SK-N-SH (cell line): ENCODE measurements at regions not wholly inside any gene's neighbourhood (a gene's known extent, or its start where the extent isn't known, plus 50 kb on each side); places are given as distances from the start of the nearest gene placed in this dataset.

Experiments
- CTCF ChIA-PET: fragments of 300-600, 350-600 bp; formaldehyde crosslinking; extraction: SDS; loops from one replicate; lab custom pipeline; 2021; lab: Yijun Ruan, JAX
- POLR2A ChIA-PET: fragments of 350-600 bp; sonication (Branson Sonifier 250); formaldehyde crosslinking; extraction: SDS; loops from one replicate; lab custom pipeline; 2020; ENCODE audit warnings: antibody characterized with exemption, inconsistent platforms; lab: Yijun Ruan, JAX
- DNase-seq: peaks from one replicate; pipeline ENCODE4 v3.0.0; 2012
- H2AFZ ChIP-seq: fragments of 200-600 bp; sonication (generic); 2 replicates; pipeline ENCODE4 v1.8.1; 2016; ENCODE audit warnings: antibody characterized with exemption, mild to moderate bottlenecking, low read depth
- H3F3A ChIP-seq: fragments of 200-600 bp; sonication (generic); replicated peaks from 2 replicates; pipeline ENCODE3; 2016; ENCODE audit warnings: antibody characterized with exemption, mild to moderate bottlenecking; ENCODE audit not compliant: insufficient read depth
- H3K27ac ChIP-seq, 2 experiments: fragments of 200-500 bp in 1 of 2; fragments of 200-600 bp in 1 of 2; sonication (Bioruptor generic) in 1 of 2; sonication (generic), shearing (Covaris generic) in 1 of 2; 2 replicates each; pipeline versions ENCODE4 v1.5.1 to v1.6.1; 2014 to 2016; ENCODE audit warnings: low read depth in 2 of 2, inconsistent platforms in 1 of 2, low read length in 1 of 2, mild to moderate bottlenecking in 1 of 2, mixed read lengths in 1 of 2
- H3K27me3 ChIP-seq: fragments of 200-600 bp; sonication (generic), shearing (Covaris generic); 2 replicates; pipeline ENCODE4 v1.6.1; 2016; ENCODE audit warnings: mixed run types; ENCODE audit not compliant: insufficient read depth
- H3K36me3 ChIP-seq, 2 experiments: fragments of 200-500 bp in 1 of 2; fragments of 200-600 bp in 1 of 2; sonication (Bioruptor generic) in 1 of 2; sonication (generic) in 1 of 2; replicated peaks in 1 of 2; 2 replicates each; pipeline versions ENCODE3 to v1.5.1; 2014 to 2016; ENCODE audit warnings: low read length in 1 of 2, mild to moderate bottlenecking in 1 of 2; ENCODE audit not compliant: insufficient read depth in 2 of 2, control insufficient read depth in 1 of 2
- H3K4me1 ChIP-seq, 2 experiments: fragments of 200-500 bp in 1 of 2; fragments of 200-600 bp in 1 of 2; sonication (Bioruptor generic) in 1 of 2; sonication (generic), shearing (Covaris generic) in 1 of 2; 2 replicates each; pipeline versions ENCODE4 v1.5.1 to v1.6.1; 2014 to 2016; ENCODE audit warnings: low read depth in 1 of 2, low read length in 1 of 2, mixed run types in 1 of 2; ENCODE audit not compliant: insufficient read depth in 2 of 2, control insufficient read depth in 1 of 2
- H3K4me2 ChIP-seq: fragments of 200-600 bp; sonication (generic), shearing (Covaris generic); 2 replicates; pipeline ENCODE4 v1.6.1; 2017; ENCODE audit warnings: mixed run types
- H3K4me3 ChIP-seq, 2 experiments: fragments of 200-500 bp in 1 of 2; fragments of 200-600 bp in 1 of 2; sonication (Bioruptor generic) in 1 of 2; sonication (generic), shearing (Covaris generic) in 1 of 2; 2 replicates each; pipeline versions ENCODE4 v1.5.1 to v1.8.1; 2014 to 2016; ENCODE audit warnings: low read depth in 2 of 2, inconsistent platforms in 1 of 2, low read length in 1 of 2, mild to moderate bottlenecking in 1 of 2, mixed read lengths in 1 of 2, moderate library complexity in 1 of 2
- H3K79me2 ChIP-seq: fragments of 200-600 bp; sonication (generic); 2 replicates; pipeline ENCODE4 v1.8.1; 2017; ENCODE audit warnings: mild to moderate bottlenecking; ENCODE audit not compliant: insufficient read depth
- H3K9ac ChIP-seq: fragments of 200-600 bp; sonication (generic); 2 replicates; pipeline ENCODE4 v1.6.1; 2017; ENCODE audit warnings: mixed run types
- H3K9me2 ChIP-seq: fragments of 200-600 bp; sonication (generic); 2 replicates; pipeline ENCODE4 v1.6.1; 2017; ENCODE audit warnings: mixed run types
- H3K9me3 ChIP-seq: fragments of 200-600 bp; sonication (generic); 2 replicates; pipeline ENCODE4 v1.6.1; 2017; ENCODE audit warnings: mixed run types, mild to moderate bottlenecking, moderate library complexity
- H4K20me1 ChIP-seq: fragments of 200-600 bp; sonication (generic); 2 replicates; pipeline ENCODE4 v1.6.1; 2017; ENCODE audit warnings: mild to moderate bottlenecking, mixed run types; ENCODE audit not compliant: insufficient read depth
- EP300 ChIP-seq, 2 experiments: IDR thresholded peaks; 2 replicates each; pipeline versions ENCODE4 v1.4.0 to v1.6.1; 2012; ENCODE audit warnings: borderline replicate concordance in 1 of 2, low read depth in 1 of 2, low read length in 1 of 2
- FOSL2 ChIP-seq: IDR thresholded peaks from 2 replicates; pipeline ENCODE4 v1.4.0; 2012; ENCODE audit warnings: low read depth, mild to moderate bottlenecking, moderate library complexity, borderline replicate concordance
- FOXJ3 ChIP-seq: sonication (generic); formaldehyde crosslinking; IDR thresholded peaks from 2 replicates; pipeline ENCODE4 v1.5.1; 2020; ENCODE audit warnings: mild to moderate bottlenecking, missing genetic modification reagents
- GATA2 ChIP-seq: sonication (generic); formaldehyde crosslinking; IDR thresholded peaks from 2 replicates; pipeline ENCODE4 v1.5.0; 2020; ENCODE audit warnings: mild to moderate bottlenecking, missing genetic modification reagents
- JUND ChIP-seq: IDR thresholded peaks from 2 replicates; pipeline ENCODE4 v1.4.0; 2012
- MAX ChIP-seq: IDR thresholded peaks from 2 replicates; pipeline ENCODE4 v1.4.0; 2012; ENCODE audit warnings: low read depth
- PBX3 ChIP-seq: IDR thresholded peaks from 2 replicates; pipeline ENCODE4; 2012
- RAD21 ChIP-seq: IDR thresholded peaks from 2 replicates; pipeline ENCODE4 v1.6.1; 2012; ENCODE audit warnings: mild to moderate bottlenecking, low read length
- REST ChIP-seq: IDR thresholded peaks from 2 replicates; pipeline ENCODE4 v1.6.1; 2012; ENCODE audit warnings: mild to moderate bottlenecking, low read depth, low read length, moderate library complexity
- RFX5 ChIP-seq: IDR thresholded peaks from 2 replicates; pipeline ENCODE4 v1.6.1; 2012; ENCODE audit warnings: mild to moderate bottlenecking, improper control_type of control experiment, low read length
- RXRA ChIP-seq: IDR thresholded peaks from 2 replicates; pipeline ENCODE4 v1.4.0; 2012; ENCODE audit warnings: low read depth, mild to moderate bottlenecking, borderline replicate concordance
- SIN3A ChIP-seq: IDR thresholded peaks from 2 replicates; pipeline ENCODE4 v1.6.1; 2012; ENCODE audit warnings: low read depth, mild to moderate bottlenecking, low read length, moderate library complexity, borderline replicate concordance
- SMC3 ChIP-seq: IDR thresholded peaks from 2 replicates; pipeline ENCODE4 v1.6.1; 2012; ENCODE audit warnings: low read depth, low read length, improper control_type of control experiment
- TAF1 ChIP-seq: IDR thresholded peaks from 2 replicates; pipeline ENCODE4 v1.6.1; 2012; ENCODE audit warnings: low read depth, mild to moderate bottlenecking, low read length, moderate library complexity, borderline replicate concordance
- ZBTB33 ChIP-seq: IDR thresholded peaks from 2 replicates; pipeline ENCODE4 v1.4.0; 2012; ENCODE audit warnings: low read depth, borderline replicate concordance
- WGBS: methylation state at CpG from one replicate; pipeline ENCODE4 v1.1.6; 2017; ENCODE audit warnings: low lambda C conversion rate; 5-methylcytosine and 5-hydroxymethylcytosine counted together

GRCh38 chr17:62191390-62192361 lies 126.6 kb upstream of the MED13 start:
- Histone ChIP-seq H3K9me3 (no peaks in the 10 kb centered on the region), H3K4me2 (no peak overlapping the region), H3K27ac (no peak overlapping the region), H4K20me1 (no peaks in the 10 kb centered on the region), H3F3A (peaks cover 6% of the 10 kb centered on the region), H3K79me2 (no peaks in the 10 kb centered on the region), H3K4me1 (no peaks in the 10 kb centered on the region), H2AFZ (no peak overlapping the region), H3K27me3 (no peaks in the 10 kb centered on the region), H3K4me3 (no peak overlapping the region), H3K9ac (no peak overlapping the region), H3K9me2 (no peaks in the 10 kb centered on the region), H3K36me3 (no peaks in the 10 kb centered on the region)
- ChIA-PET CTCF (no interaction called here), POLR2A (no interaction called here)
- DNase-seq: no peak
- TF ChIP-seq RXRA: no peak
- no peak for TF ChIP-seq PBX3
- no peak for TF ChIP-seq RFX5
- TF ChIP-seq RAD21: no peak
- TF ChIP-seq ZBTB33: no peak
- no peak for TF ChIP-seq SIN3A
- 87% methylated on average over 17 of the region's 17 CpGs for WGBS

- Histone ChIP-seq H3K27ac (no peak overlapping the region), H3F3A (peaks cover 6% of the 10 kb centered on the region), H3K4me3 (no peak overlapping the region), H3K4me2 (no peak overlapping the region), H3K36me3 (no peaks in the 10 kb centered on the region), H3K9me3 (no peaks in the 10 kb centered on the region), H3K27me3 (no peaks in the 10 kb centered on the region), H3K9me2 (no peaks in the 10 kb centered on the region), H2AFZ (no peak overlapping the region), H4K20me1 (no peaks in the 10 kb centered on the region), H3K79me2 (no peaks in the 10 kb centered on the region), H3K9ac (no peak overlapping the region), H3K4me1 (no peaks in the 10 kb centered on the region)
- WGBS: 67% methylated on average over 6 of the region's 6 CpGs
- no peak for DNase-seq
- ChIA-PET POLR2A (no interaction called here), CTCF (no interaction called here)
- no peak for TF ChIP-seq EP300 (IDR thresholded peaks at IDR 0.05; ENCODE audit: borderline replicate concordance in 1 of 2, low read depth in 1 of 2, low read length in 1 of 2)
- TF ChIP-seq FOSL2: no peak
- TF ChIP-seq ZBTB33: no peak
- no peak for TF ChIP-seq SMC3
- TF ChIP-seq REST: no peak
- TF ChIP-seq JUND: no peak
- TF ChIP-seq TAF1: no peak
- TF ChIP-seq GATA2 (CRISPR knock-in tag): no peak
- TF ChIP-seq SIN3A: no peak
- TF ChIP-seq FOXJ3 (CRISPR knock-in tag): no peak
- TF ChIP-seq MAX: no peak
Observed at GRCh38 chr17:62189377-62189776, 124.3 kb upstream of the MED13 start.
